RCC 7860 (cell line): ENCODE measurements at regions not wholly inside any gene's neighbourhood (a gene's known extent, or its start where the extent isn't known, plus 50 kb on each side); places are given as distances from the start of the nearest gene placed in this dataset.

Experiments
- DNase-seq: peaks from one replicate; pipeline ENCODE4 v3.0.0-alpha.2; 2015; ENCODE audit warnings: low spot score
- FAIRE-seq: peaks from 2 replicates; lab custom pipeline; 2012; peaks lifted over from hg19 to GRCh38; lab: Jason Lieb, UNC

DNA sequence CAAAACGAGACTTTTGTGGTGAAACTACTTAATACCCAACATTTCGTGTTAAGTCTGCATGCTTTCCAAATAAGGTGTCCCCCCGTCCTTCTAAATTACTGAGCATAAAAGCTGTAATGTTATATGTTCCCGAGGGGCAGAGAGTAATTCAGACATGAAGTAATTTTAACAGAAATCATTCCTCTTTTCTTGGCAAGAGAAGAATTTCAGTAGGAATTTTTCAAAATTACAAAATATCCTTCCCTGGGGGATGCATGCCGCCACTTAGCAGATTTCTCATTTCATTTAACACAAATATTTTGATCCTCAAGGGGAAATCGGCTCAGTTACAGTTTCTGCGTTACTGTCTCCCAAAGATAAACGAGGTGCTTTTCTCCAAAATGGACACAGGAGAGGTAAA lies 213.2 kb upstream of the RHOBTB1 start:
- DNase-seq (no peak), FAIRE-seq (no peak)

GRCh38 chr10:61153771-61154170 lies 209.8 kb upstream of the RHOBTB1 start:
- DNase-seq (no peak), FAIRE-seq (no peak)

GRCh38 chr10:61151059-61151458 lies 207.1 kb upstream of the RHOBTB1 start:
- DNase-seq (no peak), FAIRE-seq (no peak)

DNA sequence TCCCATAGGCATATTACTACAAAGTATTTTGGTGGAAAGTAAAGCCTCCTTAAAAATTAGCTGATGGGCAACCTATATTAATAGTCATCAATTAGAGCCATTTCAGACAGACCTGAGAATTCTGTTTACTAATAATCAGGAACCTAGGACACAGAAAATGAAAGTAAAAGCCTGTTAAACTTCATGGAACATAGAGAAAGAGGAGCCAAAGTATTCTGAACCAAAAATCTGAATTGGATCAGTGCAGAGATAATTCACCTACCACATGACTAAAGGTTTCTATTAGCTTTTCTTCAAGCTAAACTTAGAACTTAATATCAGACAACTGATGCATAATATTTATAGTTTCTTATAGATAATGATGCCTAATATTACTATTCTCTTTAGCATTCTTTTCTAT lies 204.5 kb upstream of the RHOBTB1 start:
- no peak for FAIRE-seq

GRCh38 chr10:61142987-61143386 lies 199.0 kb upstream of the RHOBTB1 start:
- FAIRE-seq, result no peak
- DNase-seq, result no peak

More for the DNA sequence above, 204.5 kb upstream of the RHOBTB1 start:
- no peak for DNase-seq

- DNase-seq, result peak; percentile 37
- peak; percentile 72 for FAIRE-seq
Measured at GRCh38 chr10:61140765-61141392, 196.9 kb upstream of the RHOBTB1 start.

DNA sequence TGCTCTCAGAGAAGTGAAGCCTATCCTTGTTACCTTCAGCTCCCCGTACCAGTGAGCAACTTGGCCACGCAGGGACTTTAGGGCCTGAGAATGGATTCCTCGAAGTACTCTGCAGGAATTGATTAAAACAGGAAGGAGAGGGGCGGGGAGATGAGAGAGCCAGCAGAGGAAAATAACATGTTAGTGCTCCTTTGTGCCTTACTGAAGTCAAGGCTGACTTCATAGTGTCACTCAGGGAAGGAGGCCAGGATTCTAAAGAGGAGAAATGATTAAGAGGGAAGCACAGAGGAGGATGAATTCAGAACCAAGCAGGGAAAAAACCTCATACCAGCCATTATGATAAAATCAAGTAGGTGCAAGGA lies 195.6 kb upstream of the RHOBTB1 start:
- FAIRE-seq (no peak), DNase-seq (no peak)

DNA sequence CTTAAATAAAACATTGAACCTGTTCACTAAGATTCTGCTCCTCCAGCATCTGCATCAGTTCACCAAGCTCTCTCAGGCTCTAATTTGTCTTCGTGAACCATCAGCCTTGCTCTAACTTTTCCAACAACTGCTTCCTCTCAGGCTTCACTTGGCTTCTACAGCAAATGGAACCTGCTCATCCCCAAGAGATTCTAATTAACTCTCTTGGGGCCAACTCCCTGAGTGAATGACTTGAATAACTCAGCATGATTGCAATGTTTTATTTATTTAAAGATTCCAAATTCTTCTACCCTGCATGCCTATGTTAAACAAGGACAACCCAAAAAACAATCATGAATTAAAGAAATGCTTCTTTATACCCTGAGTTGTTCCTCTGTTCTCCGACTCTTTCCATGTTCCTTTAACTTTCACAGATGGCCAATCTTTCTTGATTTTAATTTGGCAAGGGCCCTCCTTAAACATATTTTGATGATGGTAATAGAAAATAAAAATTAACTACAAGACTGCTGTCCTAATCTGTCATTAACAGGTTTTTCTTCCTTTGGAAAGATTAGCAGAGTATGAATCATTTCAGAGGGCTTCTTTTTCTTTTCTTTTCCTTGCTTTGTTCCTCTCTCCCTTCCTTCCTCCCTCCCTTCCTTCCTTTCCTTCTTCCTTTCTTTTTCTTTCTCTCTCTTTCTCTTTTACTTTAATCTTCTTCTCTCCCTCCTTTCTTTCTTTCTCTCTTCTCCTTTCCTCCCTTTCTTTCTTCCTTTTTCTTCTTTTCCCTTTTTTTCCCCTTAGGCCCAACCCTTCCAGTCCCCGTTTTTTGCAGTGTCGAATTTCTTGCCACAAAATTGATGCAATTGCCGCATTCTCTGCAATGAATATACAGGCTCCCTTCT lies 195.0 kb upstream of the RHOBTB1 start:
- FAIRE-seq (no peak), DNase-seq (no peak)

DNA sequence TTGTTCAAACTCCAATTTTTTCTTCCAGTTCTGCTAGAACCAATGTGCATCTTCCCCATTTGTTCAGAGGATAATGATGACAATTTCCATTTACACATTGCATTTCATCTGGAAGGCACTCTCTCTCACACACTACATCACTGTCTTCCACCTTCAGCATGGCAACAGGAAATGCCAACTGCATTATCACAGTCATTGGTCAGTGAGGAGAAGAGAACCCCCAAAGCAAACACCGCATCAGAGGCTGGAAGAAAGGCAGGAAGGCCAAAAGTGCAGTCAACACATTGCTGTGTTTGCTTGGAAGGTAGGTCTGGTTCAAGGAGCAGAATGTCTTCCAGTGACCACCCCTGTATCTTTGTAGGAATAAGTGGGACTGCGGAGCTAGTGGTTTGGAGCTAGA lies 192.2 kb upstream of the RHOBTB1 start:
- no peak for DNase-seq
- no peak for FAIRE-seq

GRCh38 chr10:61135276-61135721 lies 191.3 kb upstream of the RHOBTB1 start:
- DNase-seq (no peak), FAIRE-seq (no peak)

DNA sequence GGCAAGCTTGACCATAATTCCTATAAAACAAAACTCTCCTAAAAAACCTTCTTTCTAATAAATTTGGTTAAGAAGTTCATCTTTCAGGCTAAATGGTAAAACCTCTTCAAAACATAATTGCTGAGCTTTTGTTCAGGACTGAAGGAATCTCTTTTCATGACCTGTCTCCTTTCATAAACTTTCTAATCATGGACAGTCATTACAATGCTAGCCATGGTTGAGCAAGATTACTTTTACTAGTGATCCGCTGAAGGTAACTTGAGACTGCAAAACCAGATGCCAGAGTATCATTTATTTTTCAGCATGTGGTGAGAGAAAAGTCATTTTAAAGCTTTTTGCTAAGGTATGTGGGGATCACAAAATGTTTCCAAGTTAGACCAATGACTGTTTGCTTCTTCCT lies 186.4 kb upstream of the RHOBTB1 start:
- DNase-seq, result no peak
- FAIRE-seq, result no peak

DNA sequence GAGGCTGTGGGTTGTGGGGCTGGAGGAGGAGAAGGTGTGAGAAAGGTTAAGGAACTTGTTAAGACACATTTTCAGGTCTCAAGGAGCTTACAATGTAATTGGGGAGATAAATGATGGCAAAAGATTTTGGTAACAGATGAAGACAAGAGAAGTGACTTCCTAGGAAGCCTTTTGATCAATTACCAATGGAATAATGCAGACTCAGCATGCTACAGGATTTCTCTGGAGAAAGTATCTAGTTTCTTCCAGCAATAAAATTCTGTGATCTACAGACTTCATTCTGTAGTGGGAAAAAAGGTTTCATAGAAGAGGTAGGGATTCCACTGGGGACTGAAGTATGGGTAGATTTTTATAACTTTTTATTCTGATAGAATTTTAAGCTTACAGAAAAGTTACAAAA lies 184.2 kb upstream of the RHOBTB1 start:
- no peak for DNase-seq

GRCh38 chr10:61125560-61126170 lies 181.7 kb upstream of the RHOBTB1 start:
- FAIRE-seq (no peak), DNase-seq (no peak)

More for the DNA sequence above, 184.2 kb upstream of the RHOBTB1 start:
- FAIRE-seq, result no peak

DNA sequence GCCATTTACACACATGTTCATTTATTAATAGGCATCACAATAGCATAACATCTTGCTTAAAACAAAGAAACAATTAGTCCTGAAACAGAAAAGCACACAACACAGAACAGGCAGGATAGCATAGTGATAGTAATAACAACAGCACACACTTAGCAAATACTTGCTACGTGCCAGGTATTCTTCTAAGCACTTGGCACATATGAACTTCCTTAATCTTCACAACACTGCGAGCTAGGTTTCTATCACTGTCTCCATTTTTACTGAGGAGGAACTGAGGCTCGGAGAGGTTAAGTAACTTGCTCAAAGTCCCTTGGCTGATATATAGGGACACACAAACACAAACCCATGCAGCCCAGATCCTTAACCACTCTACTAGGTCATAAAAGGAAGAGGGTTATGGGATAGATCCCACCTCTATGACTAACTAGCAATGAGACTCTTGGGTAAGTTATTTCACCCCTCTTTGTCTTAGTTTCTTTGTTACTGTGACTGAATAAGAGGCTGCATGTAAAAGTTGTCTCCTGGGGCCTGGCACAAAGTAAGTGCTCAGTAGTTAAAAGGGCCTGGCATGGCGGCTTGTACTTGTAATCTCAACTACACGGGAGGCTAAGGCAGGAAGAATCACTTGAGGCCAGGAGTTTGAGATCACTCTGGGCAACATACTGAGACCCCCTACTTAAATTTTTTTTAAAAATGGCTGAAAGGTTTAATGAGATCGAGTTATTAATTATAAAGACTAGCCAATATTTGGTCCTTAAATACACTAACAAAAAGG lies 181.0 kb upstream of the RHOBTB1 start:
- DNase-seq, result no peak
- no peak for FAIRE-seq

DNA sequence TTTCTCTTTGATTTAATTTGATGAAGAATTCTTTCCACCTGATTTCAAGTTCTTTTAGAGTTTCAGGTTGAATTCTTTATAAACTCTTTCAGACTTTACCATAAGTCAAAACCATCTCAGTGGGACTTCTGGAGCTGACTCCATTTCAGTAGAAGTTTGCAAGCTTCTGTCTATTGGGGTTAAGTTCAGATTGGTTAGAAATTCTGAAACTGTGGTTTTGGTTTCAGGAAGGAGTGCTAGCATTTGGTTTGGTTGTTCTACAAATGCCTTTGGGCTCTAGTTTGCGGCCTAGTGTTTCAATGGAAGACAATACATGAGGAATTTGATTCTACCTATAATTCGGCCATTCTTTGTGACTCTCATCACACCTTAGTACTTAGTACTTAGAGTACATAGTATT lies 176.8 kb upstream of the RHOBTB1 start:
- DNase-seq (no peak), FAIRE-seq (no peak)

- DNase-seq, result no peak
- no peak for FAIRE-seq
Measured at GRCh38 chr10:61119573-61119972, 175.6 kb upstream of the RHOBTB1 start.

- DNase-seq (no peak), FAIRE-seq (no peak)
Measured at GRCh38 chr10:61115897-61116296, 171.9 kb upstream of the RHOBTB1 start.

- no peak for FAIRE-seq
- DNase-seq, result no peak
Measured at GRCh38 chr10:61112771-61113170, 168.8 kb upstream of the RHOBTB1 start.

DNA sequence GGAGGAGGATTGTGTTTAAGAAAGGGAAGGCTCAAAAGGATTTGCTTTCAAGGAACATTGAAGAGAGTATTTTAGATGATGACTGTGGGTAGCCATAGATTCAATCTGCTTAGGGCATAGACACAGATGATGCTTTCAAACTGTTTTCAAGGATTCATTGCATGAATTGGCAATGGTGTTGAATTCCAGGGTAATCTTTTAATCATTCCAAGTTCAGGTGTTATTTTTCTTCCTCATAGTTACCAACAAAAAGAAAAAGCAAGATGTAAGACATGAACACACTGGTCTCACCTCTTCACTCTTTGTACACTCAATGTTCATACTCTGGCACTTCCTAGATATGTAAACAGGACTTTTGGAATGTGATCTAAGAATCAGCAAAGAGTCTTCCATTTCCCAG lies 167.0 kb upstream of the RHOBTB1 start:
- no peak for DNase-seq
- no peak for FAIRE-seq

DNA sequence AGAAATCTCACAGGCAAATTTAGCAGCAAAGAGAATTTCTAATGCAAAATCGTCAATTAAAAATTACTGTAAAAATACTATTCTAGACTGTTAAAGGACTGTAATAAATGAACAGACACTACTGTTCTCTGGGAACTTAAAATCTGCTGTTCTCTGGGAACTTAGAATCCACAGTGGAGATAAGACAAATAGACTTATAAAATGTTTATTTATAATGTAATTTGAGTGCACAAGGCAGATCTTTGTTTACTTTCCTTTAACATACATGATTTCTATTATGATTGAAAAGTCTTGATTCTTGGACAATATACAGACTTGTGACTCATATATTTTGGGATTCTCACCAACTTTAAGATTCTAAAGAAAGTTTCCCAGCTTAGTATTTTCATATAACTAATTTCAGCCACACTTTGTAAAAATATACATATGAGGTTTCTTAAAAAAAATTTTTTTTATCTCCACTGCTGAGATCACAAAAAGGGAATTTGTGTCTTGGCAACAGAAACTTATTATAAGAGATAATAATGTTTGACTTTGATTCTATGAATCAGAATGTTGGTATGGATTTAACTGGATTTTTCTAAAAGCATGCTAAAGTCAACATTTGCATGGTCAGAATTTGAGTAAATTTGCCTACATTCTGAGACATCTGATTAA lies 166.3 kb upstream of the RHOBTB1 start:
- FAIRE-seq (no peak), DNase-seq (no peak)

DNA sequence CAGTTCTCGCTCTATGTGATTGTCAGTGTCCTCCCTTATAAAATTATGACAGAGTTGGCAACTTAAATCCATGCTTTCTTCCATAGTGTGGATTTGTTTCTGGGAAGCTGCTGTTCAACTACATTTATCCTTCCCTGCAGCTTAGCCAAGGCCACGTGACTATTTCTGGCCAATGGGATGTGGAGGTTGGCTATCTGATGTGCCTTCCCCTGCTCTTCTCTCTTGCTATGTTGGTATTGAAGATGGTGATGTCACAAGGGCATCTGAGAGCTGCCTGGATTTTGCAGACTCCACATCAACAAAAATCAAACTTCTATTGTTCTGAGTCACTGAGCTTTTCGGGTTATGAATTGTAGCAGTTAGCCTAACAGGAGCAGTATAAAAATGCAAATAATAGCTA lies 164.9 kb upstream of the RHOBTB1 start:
- FAIRE-seq, result no peak
- no peak for DNase-seq
